T-helper 2 cell (primary cell): ENCODE measurements at regions not wholly inside any gene's neighbourhood (a gene's known extent, or its start where the extent isn't known, plus 50 kb on each side); places are given as distances from the start of the nearest gene placed in this dataset.

Source experiments
- DNase-seq, 5 experiments: peaks; one replicate each; pipeline versions ENCODE4 v3.0.0 to v3.0.0-alpha.2; 2012 to 2022

DNA sequence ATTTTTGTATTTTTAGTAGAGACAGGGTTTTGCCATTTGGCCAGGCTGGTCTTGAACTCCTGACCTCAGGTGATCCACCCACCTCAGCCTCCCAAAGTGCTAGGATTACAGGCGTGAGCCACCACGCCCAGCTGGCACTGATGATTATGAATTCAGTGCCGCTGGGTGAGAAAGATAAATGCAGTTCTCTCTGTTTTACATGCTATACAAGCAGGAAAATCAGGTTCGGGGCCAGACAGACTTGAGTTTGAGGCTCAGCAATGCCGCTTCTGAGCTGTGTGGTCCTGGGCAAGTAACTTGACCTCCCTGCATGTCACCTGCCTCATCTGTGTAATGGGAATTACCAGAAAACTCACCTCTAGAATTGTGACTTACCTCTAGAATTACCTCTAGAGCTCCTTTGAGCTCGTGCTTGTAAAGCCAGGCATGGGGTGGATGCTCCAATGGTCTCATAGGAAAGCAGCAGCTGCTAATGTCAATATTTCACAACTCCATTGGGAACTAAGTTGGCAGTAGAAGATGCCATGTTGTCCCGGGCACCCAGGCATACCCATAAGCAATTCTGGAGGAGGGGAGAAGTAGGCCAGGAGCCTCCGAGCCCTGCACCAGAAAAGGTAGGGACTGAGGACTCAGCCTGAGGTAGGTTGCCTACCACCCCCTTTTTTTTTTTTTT, 119.8 kb upstream of the SLC25A33 start:
- DNase-seq: no peak

DNA sequence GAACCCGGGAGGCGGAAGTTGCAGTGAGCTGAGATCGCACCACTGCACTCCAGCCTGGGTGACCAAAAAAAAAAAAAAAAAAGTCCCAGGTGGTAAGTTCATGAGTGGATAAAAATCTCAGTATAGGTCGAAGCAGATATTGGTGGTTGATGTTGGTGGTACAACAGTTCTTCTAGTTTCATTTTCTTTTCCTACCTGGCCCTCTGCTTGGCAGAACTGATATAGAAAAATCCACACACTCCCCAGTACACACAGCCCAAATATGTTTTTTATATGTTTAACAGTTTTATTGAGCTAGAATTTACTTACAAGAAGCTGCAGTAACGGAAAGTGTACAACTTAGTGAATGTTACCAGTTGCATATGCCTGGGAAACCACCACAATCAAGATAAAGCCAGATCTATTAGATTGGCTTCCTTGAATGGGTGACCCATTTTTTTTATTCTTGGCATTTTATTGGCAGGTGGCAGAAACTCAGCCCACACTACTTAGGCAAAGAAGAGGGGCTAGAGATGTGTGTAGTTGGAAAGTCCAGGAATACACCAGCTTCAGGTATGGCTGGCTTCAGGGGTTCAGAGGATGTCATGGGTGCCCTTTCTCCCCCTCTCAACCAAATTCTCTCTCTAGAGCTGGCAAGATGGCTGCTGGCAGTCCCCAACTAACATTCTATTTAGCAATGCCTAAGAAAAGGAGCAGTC, 118.3 kb upstream of the SLC25A33 start:
- DNase-seq: peak in 1 of 5 experiments; percentile 59

DNA sequence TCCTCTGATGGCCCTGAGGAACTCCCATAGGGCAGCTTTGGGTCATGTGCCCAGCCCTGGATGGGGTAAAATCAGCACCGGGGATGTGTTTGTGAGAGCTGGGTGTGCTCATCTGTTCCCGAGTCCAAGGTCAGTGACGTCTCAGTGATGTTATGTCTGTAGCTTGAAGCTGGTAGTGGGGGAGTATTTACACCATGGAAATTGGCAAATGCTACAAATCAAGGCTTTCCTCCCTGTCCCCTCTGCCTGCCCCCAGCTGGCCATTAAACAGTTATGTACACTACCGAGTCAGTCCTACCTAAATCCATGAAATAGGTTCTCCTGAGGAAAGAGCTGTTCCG, 117.8 kb upstream of the SLC25A33 start:
- no peak for DNase-seq

DNA sequence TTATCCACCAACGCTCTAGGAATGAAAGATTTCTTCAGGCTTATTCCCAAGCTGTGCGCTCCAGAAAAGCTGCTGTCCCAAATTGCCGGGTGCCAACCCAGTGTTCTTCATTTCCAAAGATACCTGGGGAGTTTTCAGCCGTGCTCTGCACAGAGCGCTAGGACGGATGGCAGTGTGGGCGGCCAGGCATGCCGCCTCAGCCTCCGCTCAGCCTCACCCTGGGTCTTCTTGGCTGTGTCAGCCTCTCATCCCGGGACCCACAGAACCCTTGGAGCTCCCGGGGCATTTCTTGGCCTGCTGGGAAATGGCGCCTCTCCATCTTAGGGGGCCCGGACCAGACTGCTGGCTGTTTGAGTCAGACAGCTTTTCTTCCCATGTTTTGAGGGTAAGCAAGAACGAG, 116.9 kb upstream of the SLC25A33 start:
- no peak for DNase-seq

DNA sequence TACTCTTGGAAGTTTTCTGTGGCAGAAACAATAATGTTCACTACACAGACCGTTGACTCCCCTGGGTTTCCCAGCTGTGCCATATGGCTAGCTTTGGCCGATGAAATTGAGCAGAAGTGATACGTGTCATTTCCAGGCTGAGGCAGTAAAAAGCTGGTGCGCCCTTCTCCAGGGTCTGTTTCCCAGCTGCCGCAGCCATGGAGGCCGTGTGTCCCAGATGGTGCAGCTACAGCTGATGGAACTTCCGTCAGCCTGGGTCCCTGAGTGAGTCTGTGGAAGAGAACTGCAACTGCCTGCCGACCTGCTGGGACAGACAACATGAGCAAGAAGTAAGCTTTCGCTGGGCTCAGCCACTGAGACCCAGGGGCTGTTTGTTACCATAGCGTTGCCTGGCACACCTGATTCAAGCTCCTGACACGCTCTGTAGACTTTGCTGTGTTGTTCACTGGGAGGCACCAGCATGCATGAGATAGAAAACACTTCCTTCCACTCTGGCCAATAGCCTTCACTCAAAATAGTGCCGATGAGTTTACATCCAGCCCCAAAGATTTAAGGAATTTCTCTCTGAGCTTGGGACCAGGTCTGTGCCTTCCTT, 116.3 kb upstream of the SLC25A33 start:
- DNase-seq: no peak

DNA sequence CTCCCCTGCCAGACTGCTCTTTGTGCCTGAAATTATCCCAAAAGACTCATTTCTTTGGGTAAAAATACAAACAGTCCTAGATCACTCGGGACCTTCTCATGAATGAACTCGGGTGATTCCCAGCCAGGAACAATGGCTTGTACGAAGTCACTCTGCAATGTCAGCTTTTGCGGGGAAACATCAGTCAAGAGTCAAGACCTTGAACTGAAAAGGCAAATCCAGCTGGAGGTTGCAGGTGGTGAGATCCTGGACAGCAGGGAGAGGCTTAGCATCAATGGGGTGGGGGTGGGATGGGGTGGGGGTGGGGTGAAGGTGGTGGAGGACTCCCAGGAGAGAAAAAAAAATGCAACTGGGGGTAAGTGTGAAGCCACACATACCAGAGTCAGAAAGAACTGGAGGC, 115.0 kb upstream of the SLC25A33 start:
- DNase-seq: no peak

DNA sequence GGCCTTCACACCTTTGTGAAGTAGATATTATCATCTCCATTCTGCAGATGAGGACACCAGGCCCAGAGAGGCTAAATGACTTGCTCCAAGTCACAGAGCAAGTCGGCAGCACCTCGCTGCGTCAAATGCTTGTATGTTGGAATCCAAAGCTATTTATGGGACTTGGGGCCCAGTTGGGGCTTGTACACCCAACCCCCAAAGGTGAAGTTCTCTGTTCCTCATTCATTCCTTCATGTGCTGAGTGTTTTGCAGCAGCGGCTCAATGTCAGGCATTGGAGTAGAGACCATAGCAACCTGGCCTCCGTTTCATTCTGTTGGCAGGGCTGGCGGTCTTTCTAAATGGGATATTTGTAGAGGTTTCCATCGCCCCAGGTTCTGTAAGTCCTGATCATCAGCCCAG, 113.4 kb upstream of the SLC25A33 start:
- DNase-seq: peak in 1 of 5 experiments; percentile 5

DNA sequence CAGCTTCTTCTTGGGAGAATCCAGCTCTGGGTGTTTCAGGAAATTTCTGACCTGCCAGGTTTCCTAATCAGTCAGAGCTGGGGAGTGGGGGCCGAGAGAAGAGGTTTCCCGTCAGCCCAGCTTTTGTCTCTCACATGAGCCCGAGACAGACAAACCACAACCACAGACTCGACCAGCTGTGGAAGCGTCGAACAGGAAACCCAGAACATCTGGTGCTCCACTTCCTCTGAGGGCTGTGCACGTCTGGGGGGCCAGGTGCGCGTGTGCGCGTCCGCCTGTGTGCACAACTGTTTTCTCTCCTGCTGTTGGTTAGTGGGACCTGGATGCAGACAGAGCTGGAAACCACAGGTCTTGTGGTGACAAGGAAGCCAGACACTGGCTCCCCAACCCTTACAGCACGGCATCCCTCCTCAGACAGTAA, 113.0 kb upstream of the SLC25A33 start:
- DNase-seq: peak; percentile 40 to 92 (median 70)

DNA sequence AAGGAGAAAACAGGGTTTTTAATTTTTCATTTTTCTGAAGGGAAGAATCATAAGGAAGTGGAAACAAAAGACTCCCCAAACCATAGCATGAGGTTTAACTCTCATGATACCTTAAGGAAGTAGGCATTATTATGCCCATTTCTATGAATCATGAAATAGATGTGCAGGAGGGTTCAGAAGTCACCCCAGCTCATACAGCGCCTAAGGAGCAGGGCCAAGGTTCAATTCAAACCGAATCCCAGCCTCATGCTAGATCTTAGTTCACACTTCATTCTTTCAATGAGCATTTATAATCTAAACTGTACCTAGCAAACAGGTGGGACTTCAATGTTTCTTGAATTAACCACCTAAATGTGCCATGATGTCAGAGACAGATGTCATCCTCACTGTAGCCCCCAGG, 111.9 kb upstream of the SLC25A33 start:
- DNase-seq: no peak

DNA sequence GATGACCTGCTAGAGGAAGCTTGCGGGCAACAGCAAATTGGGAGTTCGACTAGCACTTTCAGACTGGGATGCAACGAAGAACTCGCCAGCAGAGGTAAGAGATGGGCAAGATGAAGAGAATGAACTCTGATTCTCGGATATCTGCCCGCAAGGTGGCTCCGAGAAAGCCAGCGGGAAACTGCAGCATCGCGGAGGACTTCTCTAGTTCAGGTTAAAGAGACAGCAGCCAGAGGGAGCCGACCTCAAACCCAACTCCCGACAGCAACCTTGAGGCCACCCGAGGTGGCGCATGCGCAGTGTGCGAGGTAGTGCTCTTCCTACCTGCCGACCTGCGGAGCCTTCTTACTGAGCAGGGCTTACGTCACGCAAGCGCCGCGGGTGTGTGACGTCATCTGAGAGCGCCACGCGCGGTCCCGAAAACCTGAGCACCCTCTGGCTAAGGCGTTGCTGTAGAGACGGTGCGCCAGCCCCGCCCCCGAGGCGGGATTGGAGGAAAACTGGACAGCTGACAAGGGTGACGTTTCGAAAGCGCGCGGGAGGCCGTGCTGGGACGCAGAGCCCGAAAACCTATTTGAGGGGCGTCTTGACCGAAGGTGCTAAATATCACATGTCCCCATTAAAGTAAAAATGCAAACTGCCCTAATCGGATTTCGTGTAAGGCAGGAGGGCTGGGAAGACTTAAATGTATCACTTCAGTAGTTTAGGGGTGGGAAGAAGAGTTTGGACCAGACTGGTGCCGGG, 110.5 kb upstream of the SLC25A33 start:
- peak; percentile 98 to 100 (median 99) for DNase-seq

DNA sequence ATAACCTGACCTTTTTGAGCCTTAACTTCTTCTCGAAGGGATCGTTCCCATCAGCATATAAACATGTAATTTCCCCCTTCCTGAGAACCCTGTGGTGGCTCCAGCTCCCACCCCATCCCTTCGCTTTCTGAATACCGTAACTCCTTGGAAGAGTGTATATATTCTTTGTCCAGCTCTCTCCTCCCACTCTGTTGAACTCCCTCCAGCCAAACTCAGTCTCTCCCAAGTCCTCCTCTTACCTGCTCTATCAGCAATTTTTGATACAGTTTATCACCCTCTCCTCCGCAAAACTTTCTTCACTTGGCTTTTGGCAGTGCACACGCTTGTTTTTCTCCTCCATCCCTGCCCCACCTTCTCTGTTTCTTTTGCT, 109.9 kb upstream of the SLC25A33 start:
- DNase-seq: no peak

DNA sequence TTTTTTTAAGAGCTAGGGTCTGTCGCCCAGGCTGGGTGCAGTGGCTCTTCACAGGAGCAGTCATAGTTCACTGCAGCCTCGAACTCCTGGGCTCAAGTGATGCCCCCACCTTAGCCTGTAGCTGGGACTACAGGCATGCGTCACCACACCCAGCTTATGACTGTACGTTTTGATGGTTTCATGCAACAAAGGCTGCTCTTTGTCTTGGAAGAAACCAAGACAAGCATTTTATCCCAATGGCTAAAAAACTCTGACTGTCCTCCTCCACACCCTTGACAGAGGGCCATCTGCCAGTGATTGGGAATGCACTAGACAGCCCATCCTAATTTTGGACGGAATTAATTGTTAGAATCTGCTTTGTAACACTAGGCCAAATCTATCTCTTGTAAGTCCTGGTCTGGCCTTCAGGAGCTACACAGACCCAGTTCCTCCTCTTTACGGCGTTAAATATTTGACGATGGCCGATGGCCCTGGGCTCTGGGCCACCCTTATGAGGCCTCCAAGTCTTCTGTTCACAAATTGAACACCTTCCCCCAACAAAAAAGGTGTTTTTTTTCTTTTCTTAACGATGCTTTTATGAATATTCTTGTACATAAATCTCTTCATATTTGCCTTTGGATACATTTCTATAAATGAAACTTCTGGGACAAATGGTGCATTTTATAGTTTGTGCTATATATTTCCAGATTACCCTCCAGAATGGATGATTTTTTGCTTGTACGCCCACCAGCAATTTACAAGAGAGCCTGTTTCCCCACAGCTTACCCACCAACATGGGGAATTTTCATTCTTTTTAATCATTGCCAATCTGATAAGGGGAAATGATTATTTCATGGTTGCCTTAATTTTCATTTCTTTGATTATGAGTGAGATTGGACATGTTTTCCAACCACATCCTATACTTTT, 104.8 kb upstream of the SLC25A33 start:
- no peak for DNase-seq

DNA sequence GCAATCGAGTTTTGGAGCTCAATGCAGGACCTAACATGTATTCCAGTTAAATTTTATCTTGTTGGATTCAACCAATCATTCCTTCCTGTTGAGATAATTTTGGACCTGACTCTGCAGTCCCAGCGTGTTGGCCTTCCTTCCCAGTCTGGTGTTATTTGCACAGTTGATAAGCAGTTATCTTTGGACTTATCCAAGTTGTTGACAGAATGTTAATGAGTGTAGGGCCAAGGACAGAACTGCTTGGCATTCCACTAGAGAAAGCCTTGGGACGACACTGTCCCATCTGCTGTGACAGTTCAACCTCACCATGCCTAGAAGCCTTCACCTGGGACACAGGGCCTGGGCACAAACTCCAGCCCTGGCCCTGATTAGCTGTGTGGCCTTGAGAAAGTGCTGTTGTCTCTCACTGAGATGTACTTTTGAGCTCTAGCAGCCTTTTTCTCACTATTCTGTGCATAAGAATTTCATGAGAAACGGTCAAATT, 104.1 kb upstream of the SLC25A33 start:
- DNase-seq: no peak

DNA sequence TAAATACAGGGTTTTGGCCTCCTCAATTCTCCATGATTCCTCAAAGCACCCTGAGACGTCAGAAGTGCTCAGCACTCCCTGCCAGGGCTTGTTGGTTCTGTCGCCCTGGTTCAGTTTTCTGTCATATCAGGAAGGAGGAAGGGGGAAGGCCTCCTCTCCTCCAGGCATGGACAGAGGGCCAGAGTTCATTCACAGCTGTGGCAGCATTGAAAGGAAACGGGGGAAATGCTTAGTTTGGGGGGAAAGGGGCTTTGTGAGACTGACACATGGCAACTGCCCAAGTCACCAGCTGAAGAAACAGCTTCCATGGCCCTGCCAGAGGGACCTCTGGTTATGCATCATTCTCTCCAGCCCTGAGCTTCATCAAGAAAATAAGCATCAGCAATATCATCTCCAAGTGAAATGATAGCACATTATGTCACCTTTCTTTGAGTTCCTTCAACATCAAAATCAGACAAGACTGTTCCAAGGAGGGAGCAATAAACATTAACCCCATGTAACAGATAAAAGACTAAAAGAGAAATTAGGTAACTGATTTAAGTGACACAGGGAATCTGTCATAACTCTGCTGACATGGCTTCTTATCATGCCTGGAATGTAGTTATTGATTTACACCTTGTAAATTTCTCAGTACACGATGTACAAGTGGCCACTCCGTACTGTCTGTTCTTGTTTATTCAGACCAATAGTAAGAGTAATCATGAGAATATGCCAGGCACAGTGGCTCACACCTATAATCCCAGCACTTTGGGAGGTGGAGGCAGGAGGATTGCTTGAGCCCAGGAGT, 103.2 kb upstream of the SLC25A33 start:
- DNase-seq: no peak

DNA sequence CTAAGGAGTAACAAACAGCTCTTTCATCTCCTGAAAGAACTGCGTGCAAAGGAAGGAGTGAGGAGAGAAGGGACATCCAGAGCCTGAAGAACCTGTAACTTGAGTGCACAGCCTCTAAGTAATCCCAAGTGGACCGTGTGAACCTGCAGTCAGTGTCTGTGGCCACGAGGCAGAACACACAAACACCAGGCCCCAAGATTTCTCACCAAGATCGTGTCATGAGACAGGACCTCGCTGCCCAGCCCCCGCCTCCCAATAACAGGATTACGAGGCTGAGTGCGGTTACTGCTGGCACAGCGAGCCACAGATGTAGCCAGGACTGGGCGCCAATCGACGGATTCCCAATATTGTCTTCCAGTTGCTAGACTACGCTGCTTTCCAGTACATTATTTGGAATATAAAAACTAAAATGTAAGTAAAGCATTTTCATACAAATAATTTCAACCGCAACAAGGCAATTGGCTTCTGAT, 101.3 kb upstream of the SLC25A33 start:
- DNase-seq: no peak

DNA sequence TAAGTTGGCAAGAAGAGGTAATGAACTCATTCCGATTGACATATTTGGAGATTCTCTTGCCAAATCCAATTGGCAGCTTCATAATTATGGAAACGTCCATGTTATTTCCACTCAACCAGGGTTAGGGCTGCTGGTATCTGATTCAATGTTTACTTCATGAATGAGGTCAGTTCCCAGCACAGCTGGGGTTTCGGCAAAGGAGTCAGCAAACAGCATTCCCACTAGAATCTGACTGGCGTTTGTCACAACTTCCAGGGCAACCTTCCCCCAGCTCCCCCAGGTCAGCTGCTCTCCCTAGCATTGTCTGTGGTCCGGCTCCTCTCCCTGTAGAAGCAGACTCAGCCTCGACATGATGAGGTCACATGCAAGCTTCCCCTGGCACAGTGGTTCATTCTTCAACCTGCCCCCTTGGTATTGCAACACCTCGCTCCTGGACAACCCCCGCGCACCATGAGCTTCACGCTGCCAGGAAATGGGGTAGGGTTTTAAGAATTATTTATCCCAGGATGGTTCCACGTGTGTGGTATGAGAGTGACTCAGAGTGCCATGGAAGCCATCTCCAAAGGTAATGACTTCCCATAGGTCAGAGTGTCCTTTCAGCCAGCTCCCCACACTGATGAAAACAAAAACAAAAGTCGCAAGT, 100.7 kb upstream of the SLC25A33 start:
- no peak for DNase-seq

DNA sequence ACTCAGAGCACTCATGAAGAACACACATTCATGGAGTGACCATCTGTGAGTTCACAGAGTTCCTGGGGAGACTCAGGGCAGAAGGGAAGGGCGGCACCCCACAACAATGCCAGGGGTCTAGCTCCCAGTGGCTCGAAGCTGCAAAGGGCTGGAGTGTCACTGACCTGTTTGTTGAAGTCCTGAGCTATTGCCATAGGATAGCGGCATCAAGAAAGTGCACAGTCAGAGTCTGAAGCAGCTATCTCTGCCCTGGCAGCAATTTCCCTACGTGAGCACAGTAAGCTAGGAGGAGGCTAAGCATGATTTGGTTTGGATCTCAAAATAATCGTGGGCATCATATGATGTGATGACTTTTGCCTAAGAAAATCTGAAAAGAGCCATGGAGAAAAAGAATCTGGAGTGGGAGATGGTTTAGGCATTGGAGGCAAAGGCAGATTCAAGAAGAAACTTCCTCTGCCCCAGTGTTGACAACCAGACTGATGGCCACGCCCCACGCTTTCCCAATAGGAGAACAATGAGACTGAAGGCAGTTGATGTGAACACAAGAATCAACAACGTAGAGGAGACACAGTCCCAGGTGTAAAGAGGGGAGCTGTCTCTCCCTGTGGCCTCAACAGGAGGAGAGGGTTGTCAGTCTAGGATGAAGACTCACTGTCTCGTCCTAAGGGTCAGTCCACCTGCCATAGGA, 100.0 kb upstream of the SLC25A33 start:
- no peak for DNase-seq

DNA sequence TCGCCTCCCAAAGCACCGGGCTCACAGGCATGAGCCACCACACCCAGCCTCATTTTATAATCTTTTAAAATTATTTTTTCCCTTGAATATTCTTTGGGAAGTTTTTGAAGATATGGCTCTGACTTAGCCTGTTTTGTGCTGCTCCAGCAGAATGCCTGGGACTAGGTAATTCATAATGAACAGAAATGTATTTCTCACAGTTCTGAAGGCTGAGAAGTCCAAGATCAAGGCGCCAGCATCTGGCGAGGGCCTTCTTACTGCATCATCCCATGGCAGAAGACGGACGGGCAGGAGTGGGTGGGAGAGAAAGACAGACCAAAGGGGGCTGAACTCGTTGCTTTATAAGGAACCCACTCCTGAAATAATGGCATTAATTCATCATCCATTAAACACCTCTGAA, 99.0 kb upstream of the SLC25A33 start:
- no peak for DNase-seq

DNA sequence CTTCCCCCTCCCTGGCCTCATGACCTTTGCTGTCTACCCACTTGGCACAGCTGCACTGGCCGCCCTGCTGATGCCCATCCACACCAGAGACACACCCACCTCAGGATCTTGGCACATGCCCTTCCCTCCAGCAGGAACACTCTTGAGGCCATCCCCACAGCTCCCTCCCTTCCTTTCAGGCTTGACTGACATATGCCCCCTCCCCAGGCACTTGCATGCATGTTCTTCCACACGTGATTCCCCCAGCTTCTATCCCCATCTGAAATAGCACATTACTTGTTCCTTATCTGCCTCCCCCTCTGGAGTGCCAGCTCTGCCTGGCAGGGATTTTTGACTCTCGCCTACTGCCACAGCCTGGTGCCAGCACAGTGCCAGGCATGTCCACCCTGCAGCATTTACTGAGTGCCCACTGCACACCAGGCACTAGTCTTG, 98.5 kb upstream of the SLC25A33 start:
- DNase-seq: no peak

DNA sequence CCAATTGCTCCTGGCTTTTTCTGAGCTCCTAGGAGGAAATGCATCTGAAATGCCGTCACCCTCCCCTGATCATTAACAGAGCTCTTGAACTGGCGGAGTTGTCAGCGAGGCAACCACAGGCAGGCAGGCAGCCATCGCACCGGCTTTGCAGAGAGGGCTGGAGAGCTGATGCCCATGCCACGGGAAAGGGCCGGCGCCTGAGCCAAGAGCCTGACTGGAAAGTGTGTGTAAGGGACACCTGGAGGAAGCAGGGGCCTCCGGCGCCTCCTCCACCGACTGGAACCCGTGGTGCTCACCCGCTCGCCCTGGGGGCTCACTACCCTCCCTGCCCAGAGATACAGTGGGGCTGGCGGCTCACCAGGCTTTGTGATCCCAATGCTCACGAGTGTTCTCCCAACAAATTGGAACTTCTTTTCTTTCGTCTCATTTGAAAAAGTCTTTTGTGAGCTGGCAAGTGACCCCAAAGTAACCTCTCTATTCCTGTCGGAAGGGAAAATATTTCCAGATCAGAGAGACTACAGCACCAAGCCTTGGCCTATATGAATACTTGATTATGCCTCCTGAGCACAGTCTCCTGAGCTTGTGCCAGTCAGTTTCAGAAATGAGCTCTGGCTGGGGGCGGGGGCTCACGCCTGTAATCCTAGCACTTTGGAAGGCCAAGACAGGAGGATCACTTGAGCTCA, 97.7 kb upstream of the SLC25A33 start:
- no peak for DNase-seq
